PC-3 (cell line): ENCODE measurements at regions not wholly inside any gene's neighbourhood (a gene's known extent, or its start where the extent isn't known, plus 50 kb on each side); places are given as distances from the start of the nearest gene placed in this dataset.

Source experiments
- ATAC-seq: fragments of 200-7000 bp; cut with Tn5 transposase; 2 replicates; pipeline ENCODE4 v1.9.1; 2020; ENCODE audit warnings: mild to moderate bottlenecking, moderate library complexity
- BruUV-seq: library from RNA; stranded (reverse); fragments of 400-500 nt; replicated peaks from 2 replicates; lab custom pipeline; 2021; lab: Mats Ljungman, UMichigan
- CTCF ChIA-PET: fragments of 300-600 bp; sonication (Branson Sonifier 250); formaldehyde crosslinking; loops from one replicate; lab custom pipeline; 2022; ENCODE audit warnings: antibody characterized with exemption; lab: Charles Lee
- POLR2A ChIA-PET: fragments of 300-600 bp; sonication (Branson Sonifier 250); formaldehyde crosslinking; loops from one replicate; lab custom pipeline; 2022; ENCODE audit warnings: antibody characterized with exemption; ENCODE audit not compliant: unreplicated experiment; lab: Charles Lee
- DNase-seq: peaks from one replicate; pipeline ENCODE4 v3.0.0-alpha.2; 2015
- H2AFZ ChIP-seq: fragments of 300-600 bp; sonication (generic); 2 replicates; pipeline ENCODE4 v1.6.0; 2016; ENCODE audit warnings: antibody characterized with exemption, low read length
- H3F3A ChIP-seq: fragments of 300-600 bp; sonication (generic); one replicate; pipeline ENCODE4 v1.6.0; 2017; ENCODE audit warnings: antibody characterized with exemption, low read length, control low read depth, mild to moderate bottlenecking; ENCODE audit not compliant: unreplicated experiment
- H3K27ac ChIP-seq: fragments of 300-600 bp; sonication (generic); 2 replicates; pipeline ENCODE4 v1.5.1; 2016; ENCODE audit warnings: mild to moderate bottlenecking, low read length
- H3K27me3 ChIP-seq: fragments of 300-600 bp; sonication (generic); 2 replicates; pipeline ENCODE4 v1.6.1; 2016; ENCODE audit warnings: low read length, mixed read lengths
- H3K36me3 ChIP-seq: fragments of 300-600 bp; sonication (generic); 2 replicates; pipeline ENCODE4 v1.6.1; 2016; ENCODE audit warnings: low read depth, mixed run types, low read length, mixed read lengths
- H3K4me1 ChIP-seq: fragments of 300-600 bp; sonication (generic); 2 replicates; pipeline ENCODE4 v1.5.1; 2016; ENCODE audit warnings: low read length; ENCODE audit not compliant: insufficient read depth
- H3K4me2 ChIP-seq: fragments of 300-600 bp; sonication (generic); 2 replicates; pipeline ENCODE4 v1.6.0; 2016; ENCODE audit warnings: low read length
- H3K4me3 ChIP-seq: fragments of 300-600 bp; sonication (generic); 2 replicates; pipeline ENCODE4 v1.5.1; 2016; ENCODE audit warnings: mild to moderate bottlenecking, low read length, mixed read lengths
- H3K79me2 ChIP-seq: fragments of 300-600 bp; sonication (generic); 2 replicates; pipeline ENCODE4 v1.6.1; 2017; ENCODE audit warnings: low read length, mixed read lengths
- H3K9ac ChIP-seq: fragments of 300-600 bp; sonication (generic); 2 replicates; pipeline ENCODE4 v1.6.0; 2016; ENCODE audit warnings: mild to moderate bottlenecking, low read length
- H3K9me2 ChIP-seq: fragments of 300-600 bp; sonication (generic); replicated peaks from 2 replicates; pipeline ENCODE4 v1.6.1; 2016; ENCODE audit warnings: mixed run types, low read length, mixed read lengths
- H3K9me3 ChIP-seq: fragments of 300-600 bp; sonication (generic); 2 replicates; pipeline ENCODE4 v1.6.1; 2016; ENCODE audit warnings: low read length, mixed read lengths
- H4K20me1 ChIP-seq: fragments of 300-600 bp; sonication (generic); 2 replicates; pipeline ENCODE4 v1.6.1; 2016; ENCODE audit warnings: low read length, mixed read lengths
- EZH2 ChIP-seq: fragments of 300-600 bp; sonication (generic); IDR thresholded peaks from one replicate; pipeline ENCODE4 v1.6.1; 2017; ENCODE audit warnings: antibody characterized with exemption, mild to moderate bottlenecking, low read length; ENCODE audit not compliant: unreplicated experiment
- EZH2phosphoT487 ChIP-seq: fragments of 300-600 bp; sonication (generic); IDR thresholded peaks from 2 replicates; pipeline ENCODE4 v1.6.1; 2018; ENCODE audit warnings: mild to moderate bottlenecking, antibody characterized with exemption, low read length, borderline replicate concordance
- intact Hi-C: fragments of 100-400 bp; cut with micrococcal nuclease; formaldehyde crosslinking; loops from 2 replicates; pipeline ENCODE4 v1.9.0; 2023
- TF ChIP-seq, protein P1 (sequence below): fragments of 300-600 bp; sonication (generic); conservative IDR thresholded peaks from 2 replicates; pipeline ENCODE4 v1.5.1; 2017; ENCODE audit warnings: antibody characterized with exemption, low read depth, mild to moderate bottlenecking, low read length

DNA sequence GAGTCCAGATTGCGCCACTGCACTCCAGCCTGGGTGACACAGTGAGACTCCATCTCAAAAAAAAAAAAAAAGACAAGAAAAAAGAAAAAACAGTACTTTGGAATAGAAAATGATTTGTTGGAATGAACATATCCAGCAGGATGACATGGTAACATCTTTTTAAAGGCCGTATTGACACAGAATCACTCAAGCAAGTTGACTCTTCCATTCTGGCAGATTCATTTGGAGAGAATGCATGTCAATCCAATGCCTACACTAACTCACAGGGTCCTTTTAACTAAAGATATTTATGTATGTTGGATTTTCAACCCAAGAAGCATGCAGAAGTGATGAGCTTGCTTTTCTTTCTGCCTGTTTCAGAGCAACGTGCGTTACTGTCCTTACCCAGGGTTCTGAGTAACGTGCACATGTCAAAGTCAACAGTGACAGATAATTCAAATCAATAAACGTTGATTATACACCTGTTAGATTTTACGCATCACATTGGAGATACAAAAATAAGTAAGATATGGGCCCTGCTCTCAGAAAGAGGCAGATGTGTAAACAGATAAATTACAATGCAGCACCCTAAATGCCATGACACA, 77.1 kb upstream of the FNDC3B start:
- no peaks in the 10 kb centered on the region for H3K9me2 ChIP-seq
- no peaks in the 10 kb centered on the region for H3K27me3 ChIP-seq
- H3K4me3 ChIP-seq: no peak overlapping the region
- no peaks in the 10 kb centered on the region for H4K20me1 ChIP-seq
- intact Hi-C loops: loop anchor here (10.0 kb wide), 1 partner anchor 343 kb away; no protein-coding TSS in a partner anchor
- H3K9ac ChIP-seq: no peak overlapping the region
- no peak overlapping the region for H3K4me2 ChIP-seq
- no peak overlapping the region for H2AFZ ChIP-seq
- no peak for TF ChIP-seq EZH2phosphoT487
- no peak for TF ChIP-seq EZH2
- TF ChIP-seq, protein P1, sequence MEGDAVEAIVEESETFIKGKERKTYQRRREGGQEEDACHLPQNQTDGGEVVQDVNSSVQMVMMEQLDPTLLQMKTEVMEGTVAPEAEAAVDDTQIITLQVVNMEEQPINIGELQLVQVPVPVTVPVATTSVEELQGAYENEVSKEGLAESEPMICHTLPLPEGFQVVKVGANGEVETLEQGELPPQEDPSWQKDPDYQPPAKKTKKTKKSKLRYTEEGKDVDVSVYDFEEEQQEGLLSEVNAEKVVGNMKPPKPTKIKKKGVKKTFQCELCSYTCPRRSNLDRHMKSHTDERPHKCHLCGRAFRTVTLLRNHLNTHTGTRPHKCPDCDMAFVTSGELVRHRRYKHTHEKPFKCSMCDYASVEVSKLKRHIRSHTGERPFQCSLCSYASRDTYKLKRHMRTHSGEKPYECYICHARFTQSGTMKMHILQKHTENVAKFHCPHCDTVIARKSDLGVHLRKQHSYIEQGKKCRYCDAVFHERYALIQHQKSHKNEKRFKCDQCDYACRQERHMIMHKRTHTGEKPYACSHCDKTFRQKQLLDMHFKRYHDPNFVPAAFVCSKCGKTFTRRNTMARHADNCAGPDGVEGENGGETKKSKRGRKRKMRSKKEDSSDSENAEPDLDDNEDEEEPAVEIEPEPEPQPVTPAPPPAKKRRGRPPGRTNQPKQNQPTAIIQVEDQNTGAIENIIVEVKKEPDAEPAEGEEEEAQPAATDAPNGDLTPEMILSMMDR: no peak
- H3F3A ChIP-seq: no peaks in the 10 kb centered on the region
- H3K79me2 ChIP-seq: no peaks in the 10 kb centered on the region
- ATAC-seq: no peak
- no peaks in the 10 kb centered on the region for H3K36me3 ChIP-seq
- no peak overlapping the region for H3K27ac ChIP-seq
- CTCF ChIA-PET: no interaction called here
- H3K4me1 ChIP-seq: peaks cover 29% of the 10 kb centered on the region
- H3K9me3 ChIP-seq: no peaks in the 10 kb centered on the region
- POLR2A ChIA-PET: no interaction called here
- DNase-seq: no peak
- BruUV-seq: no TSS peak

DNA sequence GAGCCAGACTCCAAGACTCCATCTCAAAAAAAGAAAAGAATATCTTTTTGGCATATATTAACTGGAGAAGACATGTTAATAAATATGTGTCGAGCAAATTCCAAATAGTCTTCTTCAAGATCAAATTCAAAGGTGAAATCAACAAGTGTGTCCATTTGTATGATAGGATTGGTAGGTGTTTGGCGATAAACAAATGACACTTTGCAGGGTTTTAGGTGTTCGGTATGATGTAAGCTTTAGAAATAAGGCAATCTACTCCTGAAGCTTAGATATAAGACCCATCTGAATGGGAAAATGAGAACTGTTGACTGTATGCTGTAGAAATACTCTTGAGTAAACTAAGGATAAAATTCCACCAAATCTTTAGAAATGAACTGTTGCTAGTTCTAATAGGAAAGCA, 75.8 kb upstream of the FNDC3B start:
- DNase-seq: no peak
- POLR2A ChIA-PET: interaction anchor here (0.6 to 0.7 kb wide), 2 partner anchors 10 to 323 kb away, joined by 3 read pairs; no protein-coding TSS in a partner anchor
- intact Hi-C loops: loop anchor here (10.0 kb wide), 1 partner anchor 341 kb away; no protein-coding TSS in a partner anchor

More for the DNA sequence above, 75.8 kb upstream of the FNDC3B start:
- no peaks in the 10 kb centered on the region for H3F3A ChIP-seq
- H3K4me3 ChIP-seq: no peak overlapping the region
- no peaks in the 10 kb centered on the region for H3K9me3 ChIP-seq
- BruUV-seq: no TSS peak
- no peak for TF ChIP-seq EZH2
- TF ChIP-seq, protein P1: no peak
- TF ChIP-seq EZH2phosphoT487: no peak
- no peaks in the 10 kb centered on the region for H3K27me3 ChIP-seq
- no peak for ATAC-seq
- H3K36me3 ChIP-seq: no peaks in the 10 kb centered on the region
- peaks cover 40% of the 10 kb centered on the region for H3K4me1 ChIP-seq
- no peak overlapping the region for H3K27ac ChIP-seq
- CTCF ChIA-PET: no interaction called here
- H2AFZ ChIP-seq: no peak overlapping the region
- no peak overlapping the region for H3K9ac ChIP-seq
- no peaks in the 10 kb centered on the region for H4K20me1 ChIP-seq
- H3K79me2 ChIP-seq: no peaks in the 10 kb centered on the region
- no peak overlapping the region for H3K4me2 ChIP-seq
- no peaks in the 10 kb centered on the region for H3K9me2 ChIP-seq
